DMS53 treated with DMSO at 0.1 percent for 48 hours (cell line): ENCODE measurements at regions not wholly inside any gene's neighbourhood (a gene's known extent, or its start where the extent isn't known, plus 50 kb on each side); places are given as distances from the start of the nearest gene placed in this dataset.

Experiments used
- DNase-seq: peaks from one replicate; lab custom pipeline; 2025; ENCODE audit not compliant: unreplicated experiment; lab: John Stamatoyannopoulos, UW

DNA sequence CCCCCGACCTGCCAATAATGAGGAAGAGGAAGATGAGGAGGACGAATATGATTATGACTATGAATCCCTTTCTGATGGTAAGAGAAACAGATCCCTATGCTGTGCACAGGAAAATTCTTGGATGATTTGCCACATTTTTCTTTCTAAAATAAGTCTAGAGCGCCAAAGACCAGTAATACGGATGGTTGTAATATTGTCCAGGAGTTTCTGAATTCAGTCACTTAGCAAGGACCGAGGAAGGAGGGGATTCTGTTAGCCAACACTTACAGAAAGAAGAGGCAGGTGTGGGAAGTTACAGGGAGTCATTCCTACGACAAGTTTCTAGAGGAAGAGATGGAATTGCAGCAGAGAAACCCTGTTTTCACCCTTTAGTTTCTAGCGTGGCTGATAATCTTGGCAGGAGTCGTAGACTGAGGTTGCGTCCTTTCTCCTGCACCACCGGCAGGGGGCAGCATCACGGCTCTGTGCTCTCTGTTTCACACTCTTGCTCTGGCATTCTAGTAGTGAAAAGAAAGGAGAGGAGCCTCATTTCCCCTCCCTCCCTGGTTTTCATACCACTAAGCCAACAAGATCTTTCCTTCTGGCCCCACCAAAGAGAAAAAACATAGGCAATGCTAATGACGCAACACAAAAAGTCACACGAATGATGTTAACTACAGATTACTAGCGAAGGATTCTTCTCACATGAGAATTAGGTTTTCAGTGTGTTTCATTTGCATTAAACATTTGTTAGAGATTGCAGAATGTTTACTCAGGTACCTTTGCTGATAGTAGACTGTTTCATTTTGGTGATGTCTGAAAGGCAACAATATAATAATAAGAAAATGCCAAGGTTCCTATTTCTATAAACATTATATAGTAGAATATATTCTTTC, 82.7 kb downstream of the NOC3L start:
- DNase-seq, result peak; percentile 67

DNA sequence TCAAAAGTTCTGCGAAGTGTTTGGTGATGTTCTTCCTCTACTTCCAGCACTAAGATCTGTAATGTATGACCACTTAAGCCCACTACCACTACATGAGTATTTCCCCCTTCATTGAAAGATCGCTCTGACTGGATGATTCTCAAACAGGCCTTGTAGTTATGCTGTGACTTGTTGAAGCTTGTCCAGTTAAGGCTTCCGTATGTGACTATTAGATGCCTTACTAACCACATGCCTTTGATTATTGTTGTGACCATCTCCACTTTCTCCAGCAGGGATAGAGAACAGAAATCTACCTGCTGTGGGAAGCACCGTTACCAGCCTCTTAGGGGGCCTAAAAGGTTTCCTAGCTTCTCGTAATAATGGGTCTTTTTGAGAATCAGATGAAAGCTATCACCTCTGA, 81.1 kb downstream of the NOC3L start:
- no peak for DNase-seq

DNA sequence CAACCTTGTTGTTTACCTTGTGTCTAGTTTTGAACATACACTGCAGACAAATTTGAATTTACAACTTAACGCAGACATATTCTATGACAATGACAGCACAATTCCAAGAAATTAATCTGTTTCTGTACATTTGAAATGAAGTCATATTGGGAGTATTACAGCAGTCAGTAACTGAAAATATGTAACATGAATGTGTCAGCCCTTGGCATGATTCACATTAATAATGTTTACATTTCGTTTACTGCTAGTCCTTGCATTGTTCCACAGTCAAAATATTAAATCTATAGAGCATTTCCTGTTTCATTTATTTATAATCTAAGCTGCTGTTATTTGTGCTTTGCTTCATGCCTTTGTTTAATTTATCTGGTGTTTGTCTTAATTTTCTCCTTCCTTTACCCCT, 80.4 kb downstream of the NOC3L start:
- DNase-seq, result no peak
